ENCODE measurements at regions not wholly inside any gene's neighbourhood (a gene's known extent, or its start where the extent isn't known, plus 50 kb on each side); places are given as distances from the start of the nearest gene placed in this dataset.

- no peak for TF ChIP-seq CTCF (IDR thresholded peaks at IDR 0.05)
- TF ChIP-seq POLR2A (IDR thresholded peaks at IDR 0.05), result no peak
Measured at GRCh38 chrY:16644270-16644800, 1235.7 kb downstream of the CDY2B start.

All from prostate gland (tissue), 2 donors.